Fibroblast of skin of right biceps (primary cell): ENCODE measurements at regions not wholly inside any gene's neighbourhood (a gene's known extent, or its start where the extent isn't known, plus 50 kb on each side); places are given as distances from the start of the nearest gene placed in this dataset.

ENCODE experiments used
- DNase-seq: peaks from one replicate; pipeline ENCODE4 v3.0.0-alpha.2; 2013

- peak; percentile 33 for DNase-seq
Observed at GRCh38 chr10:33807531-33808359, 473.3 kb upstream of the NRP1 start.

GRCh38 chr10:33805831-33806230 is 471.4 kb upstream of the NRP1 start:
- no peak for DNase-seq

GRCh38 chr10:33804584-33804983 is 470.1 kb upstream of the NRP1 start:
- no peak for DNase-seq

GRCh38 chr10:33803248-33803647 is 468.8 kb upstream of the NRP1 start:
- DNase-seq = peak; percentile 92

GRCh38 chr10:33802566-33802965 is 468.1 kb upstream of the NRP1 start:
- DNase-seq = no peak

- DNase-seq = peak; percentile 83
Observed at GRCh38 chr10:33801705-33802104, 467.2 kb upstream of the NRP1 start.

- no peak for DNase-seq
Observed at GRCh38 chr10:33800986-33801385, 466.5 kb upstream of the NRP1 start.

- DNase-seq = no peak
Observed at GRCh38 chr10:33800545-33800944, 466.1 kb upstream of the NRP1 start.

GRCh38 chr10:33799944-33800323 is 465.5 kb upstream of the NRP1 start:
- DNase-seq = no peak

- no peak for DNase-seq
Observed at GRCh38 chr10:33799281-33799943, 464.9 kb upstream of the NRP1 start.

- no peak for DNase-seq
Observed at GRCh38 chr10:33798754-33799153, 464.3 kb upstream of the NRP1 start.

GRCh38 chr10:33796680-33797079 is 462.2 kb upstream of the NRP1 start:
- no peak for DNase-seq

- no peak for DNase-seq
Observed at GRCh38 chr10:33795529-33795928, 461.1 kb upstream of the NRP1 start.

GRCh38 chr10:33794460-33794859 is 460.0 kb upstream of the NRP1 start:
- no peak for DNase-seq

GRCh38 chr10:33793793-33794192 is 459.3 kb upstream of the NRP1 start:
- no peak for DNase-seq

GRCh38 chr10:33791272-33791660 is 456.8 kb upstream of the NRP1 start:
- peak; percentile 41 for DNase-seq

GRCh38 chr10:33790521-33791271 is 456.2 kb upstream of the NRP1 start:
- no peak for DNase-seq

- no peak for DNase-seq
Observed at GRCh38 chr10:33783557-33783956, 449.1 kb upstream of the NRP1 start.

- DNase-seq = no peak
Observed at GRCh38 chr10:33783078-33783477, 448.6 kb upstream of the NRP1 start.

- no peak for DNase-seq
Observed at GRCh38 chr10:33781606-33782395, 447.3 kb upstream of the NRP1 start.

GRCh38 chr10:33780961-33781360 is 446.5 kb upstream of the NRP1 start:
- DNase-seq = no peak

- no peak for DNase-seq
Observed at GRCh38 chr10:33777223-33777622, 442.8 kb upstream of the NRP1 start.
